T follicular helper cell (primary cell): ENCODE measurements at regions not wholly inside any gene's neighbourhood (a gene's known extent, or its start where the extent isn't known, plus 50 kb on each side); places are given as distances from the start of the nearest gene placed in this dataset.

Source experiments
- DNase-seq: peaks from one replicate; pipeline ENCODE4 v3.0.0-alpha.2; 2020; ENCODE audit warnings: low read depth

GRCh38 chr10:42951486-42952251 is 125.2 kb upstream of the RET start:
- no peak for DNase-seq

- DNase-seq, result no peak
These were observed 124.5 kb upstream of the RET start for GRCh38 chr10:42952349-42952748.

GRCh38 chr10:42952931-42953683 is 123.8 kb upstream of the RET start:
- DNase-seq, result no peak

GRCh38 chr10:42953684-42954674 is 122.9 kb upstream of the RET start:
- no peak for DNase-seq

- no peak for DNase-seq
These were observed 121.9 kb upstream of the RET start for GRCh38 chr10:42954766-42955492.

GRCh38 chr10:42955493-42955889 is 121.4 kb upstream of the RET start:
- no peak for DNase-seq

- DNase-seq, result no peak
These were observed 120.8 kb upstream of the RET start for GRCh38 chr10:42956045-42956444.

- no peak for DNase-seq
These were observed 118.6 kb upstream of the RET start for GRCh38 chr10:42958142-42958868.

- DNase-seq, result no peak
These were observed 117.0 kb upstream of the RET start for GRCh38 chr10:42959833-42960232.

- no peak for DNase-seq
These were observed 116.3 kb upstream of the RET start for GRCh38 chr10:42960491-42960990.

- no peak for DNase-seq
These were observed 115.7 kb upstream of the RET start for GRCh38 chr10:42960991-42961795.

GRCh38 chr10:42961796-42962109 is 115.1 kb upstream of the RET start:
- no peak for DNase-seq

- DNase-seq, result no peak
These were observed 114.6 kb upstream of the RET start for GRCh38 chr10:42962110-42962901.

GRCh38 chr10:42962902-42963231 is 114.0 kb upstream of the RET start:
- DNase-seq, result no peak

GRCh38 chr10:42963312-42963711 is 113.6 kb upstream of the RET start:
- DNase-seq, result no peak

- no peak for DNase-seq
These were observed 107.7 kb upstream of the RET start for GRCh38 chr10:42969147-42969546.

GRCh38 chr10:42969909-42970308 is 107.0 kb upstream of the RET start:
- DNase-seq, result no peak

GRCh38 chr10:42970451-42971250 is 106.2 kb upstream of the RET start:
- no peak for DNase-seq

GRCh38 chr10:42971251-42971599 is 105.6 kb upstream of the RET start:
- no peak for DNase-seq
